Mesendoderm (in vitro differentiated cells): ENCODE measurements at regions not wholly inside any gene's neighbourhood (a gene's known extent, or its start where the extent isn't known, plus 50 kb on each side); places are given as distances from the start of the nearest gene placed in this dataset.

ENCODE experiments used
- DNase-seq: peaks from one replicate; pipeline ENCODE4 v3.0.0; 2013
- H2AK5ac ChIP-seq: 2 replicates; pipeline ENCODE4 v1.6.1; 2013; ENCODE audit warnings: low read length, inconsistent platforms
- H2BK120ac ChIP-seq: 2 replicates; pipeline ENCODE4 v1.6.1; 2013; ENCODE audit warnings: low read depth, mild to moderate bottlenecking, low read length, moderate library complexity, mixed read lengths
- H2BK15ac ChIP-seq: replicated peaks from 2 replicates; pipeline ENCODE4 v1.6.1; 2013; ENCODE audit warnings: low read depth, mild to moderate bottlenecking, moderate library complexity
- H2BK5ac ChIP-seq: 2 replicates; pipeline ENCODE4 v1.6.1; 2013; ENCODE audit warnings: low read length, inconsistent platforms
- H3K18ac ChIP-seq: 2 replicates; pipeline ENCODE4 v1.6.1; 2013; ENCODE audit warnings: mild to moderate bottlenecking, low read length, mixed read lengths
- H3K23ac ChIP-seq: one replicate; pipeline ENCODE4 v1.6.1; 2013; ENCODE audit warnings: low read length
- H3K27ac ChIP-seq: 2 replicates; pipeline ENCODE4 v1.5.1; 2013; ENCODE audit warnings: low read depth, mild to moderate bottlenecking, inconsistent platforms, low read length, moderate library complexity
- H3K27me3 ChIP-seq: 2 replicates; pipeline ENCODE4 v1.6.1; 2013; ENCODE audit warnings: low read length, control low read depth, mild to moderate bottlenecking, inconsistent platforms; ENCODE audit not compliant: insufficient read depth, poor library complexity
- H3K36me3 ChIP-seq: 2 replicates; pipeline ENCODE4 v1.6.1; 2013; ENCODE audit warnings: low read length, inconsistent platforms; ENCODE audit not compliant: control insufficient read depth, insufficient read depth
- H3K4ac ChIP-seq: one replicate; pipeline ENCODE4 v1.6.1; 2013; ENCODE audit warnings: low read depth, mild to moderate bottlenecking, low read length, moderate library complexity
- H3K4me1 ChIP-seq: 2 replicates; pipeline ENCODE4 v1.6.1; 2013; ENCODE audit warnings: low read depth, low read length, inconsistent platforms; ENCODE audit not compliant: control insufficient read depth
- H3K4me2 ChIP-seq: 2 replicates; pipeline ENCODE4 v1.6.1; 2013; ENCODE audit warnings: low read length
- H3K4me3 ChIP-seq: 2 replicates; pipeline ENCODE4 v1.5.1; 2013; ENCODE audit warnings: mild to moderate bottlenecking, low read length
- H3K56ac ChIP-seq: one replicate; pipeline ENCODE4 v1.6.1; 2013; ENCODE audit warnings: low read length
- H3K79me1 ChIP-seq: 2 replicates; pipeline ENCODE4 v1.6.1; 2013; ENCODE audit warnings: low read length, inconsistent platforms
- H3K79me2 ChIP-seq: 2 replicates; pipeline ENCODE4 v1.6.1; 2013; ENCODE audit warnings: mild to moderate bottlenecking, low read length; ENCODE audit not compliant: control insufficient read depth, insufficient read depth
- H3K9ac ChIP-seq: 2 replicates; pipeline ENCODE4 v1.6.1; 2013; ENCODE audit warnings: low read length, inconsistent platforms
- H4K5ac ChIP-seq: one replicate; pipeline ENCODE4 v1.6.1; 2013; ENCODE audit warnings: low read length
- H4K8ac ChIP-seq: one replicate; pipeline ENCODE4 v1.6.1; 2013; ENCODE audit warnings: low read depth, mild to moderate bottlenecking, control low read depth, low read length, moderate library complexity
- WGBS: extraction: QIAGEN DNeasy Blood & Tissue Kit; methylation state at CpG from one replicate; pipeline ENCODE4 v1.1.7; 2013; ENCODE audit warnings: low lambda C conversion rate, missing lambda C conversion rate; ENCODE audit not compliant: insufficient coverage; ENCODE audit errors: extremely low coverage; 5-methylcytosine and 5-hydroxymethylcytosine counted together

- Histone ChIP-seq H3K4me1 (no peaks in the 10 kb centered on the region), H3K56ac (no peak overlapping the region), H3K36me3 (no peaks in the 10 kb centered on the region), H2BK15ac (no peak overlapping the region), H2BK120ac (no peak overlapping the region), H3K4me2 (no peak overlapping the region), H3K23ac (no peak overlapping the region), H4K5ac (no peak overlapping the region), H4K8ac (no peak overlapping the region), H3K9ac (no peak overlapping the region), H3K27me3 (no peaks in the 10 kb centered on the region), H3K27ac (no peak overlapping the region), H3K79me1 (no peaks in the 10 kb centered on the region), H3K4me3 (no peak overlapping the region), H3K18ac (no peak overlapping the region), H2AK5ac (no peak overlapping the region), H3K4ac (no peak overlapping the region), H2BK5ac (no peak overlapping the region), H3K79me2 (no peaks in the 10 kb centered on the region)
- DNase-seq, result no peak
Observed at GRCh38 chr6:48689498-48689897, 578.5 kb upstream of the PTCHD4 start.

DNA sequence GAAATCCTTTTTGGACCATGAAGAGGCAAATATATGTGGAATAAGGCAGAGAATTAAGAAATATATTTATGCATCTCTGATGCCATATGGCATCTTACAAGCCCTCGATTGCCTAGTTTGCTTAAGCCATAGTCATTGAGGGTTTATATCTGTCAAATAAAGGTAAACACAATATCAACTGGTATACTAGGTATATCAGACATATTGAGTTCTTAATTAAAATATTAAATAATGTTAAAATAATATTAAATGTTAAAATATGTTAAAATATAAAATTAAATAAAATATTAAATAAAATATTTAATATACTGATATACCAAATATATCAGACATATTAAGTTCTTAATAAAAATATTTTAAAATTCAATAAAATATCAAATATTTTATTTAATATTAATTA, 567.4 kb upstream of the PTCHD4 start:
- H3K4me1 ChIP-seq, result no peaks in the 10 kb centered on the region
- H3K27me3 ChIP-seq, result no peaks in the 10 kb centered on the region
- no peak overlapping the region for H3K4me2 ChIP-seq
- no peak overlapping the region for H3K23ac ChIP-seq
- no peaks in the 10 kb centered on the region for H3K79me1 ChIP-seq
- H4K5ac ChIP-seq, result no peak overlapping the region
- H3K27ac ChIP-seq, result no peak overlapping the region
- H3K4ac ChIP-seq, result no peak overlapping the region
- H2AK5ac ChIP-seq, result no peak overlapping the region
- WGBS, result no CpG with 5 or more reads among the region's 1 CpG
- H3K56ac ChIP-seq, result no peak overlapping the region
- no peak overlapping the region for H3K9ac ChIP-seq
- no peak overlapping the region for H4K8ac ChIP-seq
- no peak overlapping the region for H3K4me3 ChIP-seq
- H2BK120ac ChIP-seq, result no peak overlapping the region
- no peaks in the 10 kb centered on the region for H3K79me2 ChIP-seq
- no peak overlapping the region for H2BK5ac ChIP-seq
- H3K36me3 ChIP-seq, result no peaks in the 10 kb centered on the region
- no peak overlapping the region for H3K18ac ChIP-seq
- H2BK15ac ChIP-seq, result no peak overlapping the region
- no peak for DNase-seq

DNA sequence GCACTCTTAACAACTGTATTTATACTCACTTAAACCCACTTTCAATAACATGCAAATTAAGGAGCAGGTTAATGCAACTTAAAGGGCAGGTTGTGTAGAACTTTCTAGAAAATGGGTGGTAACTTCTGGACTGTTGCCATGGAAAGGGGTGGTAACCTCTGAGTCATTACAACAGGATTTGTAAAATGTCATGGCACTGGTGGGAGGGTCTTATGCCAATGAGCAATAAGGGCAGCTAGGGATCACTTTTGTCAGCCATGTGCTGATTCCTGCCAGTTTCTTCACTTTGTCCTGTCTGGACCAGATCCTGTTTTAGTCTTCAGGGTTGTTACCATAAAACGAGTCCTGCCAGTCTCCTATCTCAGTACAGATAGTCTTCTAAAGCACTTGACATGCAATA, 560.5 kb upstream of the PTCHD4 start:
- Histone ChIP-seq H4K5ac (no peak overlapping the region), H3K18ac (no peak overlapping the region), H2BK15ac (no peak overlapping the region), H2AK5ac (no peak overlapping the region), H3K27me3 (no peaks in the 10 kb centered on the region), H3K79me2 (no peaks in the 10 kb centered on the region), H3K27ac (no peak overlapping the region), H3K79me1 (no peaks in the 10 kb centered on the region), H3K23ac (no peak overlapping the region), H3K9ac (no peak overlapping the region), H3K4me3 (no peak overlapping the region), H4K8ac (no peak overlapping the region), H3K4ac (no peak overlapping the region), H3K4me2 (no peak overlapping the region), H3K36me3 (no peaks in the 10 kb centered on the region), H3K4me1 (no peaks in the 10 kb centered on the region), H2BK5ac (no peak overlapping the region), H3K56ac (no peak overlapping the region), H2BK120ac (no peak overlapping the region)
- WGBS, result no CpG with 5 or more reads among the region's 1 CpG
- no peak for DNase-seq

GRCh38 chr6:48670546-48670945, 559.5 kb upstream of the PTCHD4 start:
- no peak overlapping the region for H2AK5ac ChIP-seq
- H3K27me3 ChIP-seq, result no peaks in the 10 kb centered on the region

GRCh38 chr6:48667797-48668196, 556.8 kb upstream of the PTCHD4 start:
- Histone ChIP-seq H2BK120ac (no peak overlapping the region), H2BK15ac (no peak overlapping the region), H3K56ac (no peak overlapping the region), H3K4ac (no peak overlapping the region), H3K4me2 (no peak overlapping the region), H4K5ac (no peak overlapping the region), H3K79me2 (no peaks in the 10 kb centered on the region), H3K9ac (no peak overlapping the region), H4K8ac (no peak overlapping the region), H3K18ac (no peak overlapping the region), H2BK5ac (no peak overlapping the region), H2AK5ac (no peak overlapping the region), H3K27me3 (no peaks in the 10 kb centered on the region), H3K36me3 (no peaks in the 10 kb centered on the region), H3K23ac (no peak overlapping the region), H3K27ac (no peak overlapping the region), H3K79me1 (no peaks in the 10 kb centered on the region), H3K4me3 (no peak overlapping the region), H3K4me1 (no peaks in the 10 kb centered on the region)
- no CpG with 5 or more reads among the region's 2 CpGs for WGBS
- no peak for DNase-seq

More at GRCh38 chr6:48670546-48670945, 559.5 kb upstream of the PTCHD4 start:
- H3K56ac ChIP-seq, result no peak overlapping the region
- no peaks in the 10 kb centered on the region for H3K36me3 ChIP-seq
- no peak overlapping the region for H3K4ac ChIP-seq
- H2BK5ac ChIP-seq, result no peak overlapping the region
- H4K5ac ChIP-seq, result no peak overlapping the region
- H2BK120ac ChIP-seq, result no peak overlapping the region
- no peaks in the 10 kb centered on the region for H3K4me1 ChIP-seq
- no CpG with 5 or more reads among the region's 2 CpGs for WGBS
- H3K4me3 ChIP-seq, result no peak overlapping the region
- no peak overlapping the region for H2BK15ac ChIP-seq
- H3K18ac ChIP-seq, result no peak overlapping the region
- H3K27ac ChIP-seq, result no peak overlapping the region
- H3K79me2 ChIP-seq, result no peaks in the 10 kb centered on the region
- H3K9ac ChIP-seq, result no peak overlapping the region
- no peak overlapping the region for H3K23ac ChIP-seq
- no peaks in the 10 kb centered on the region for H3K79me1 ChIP-seq
- H4K8ac ChIP-seq, result no peak overlapping the region
- H3K4me2 ChIP-seq, result no peak overlapping the region
- DNase-seq, result no peak

DNA sequence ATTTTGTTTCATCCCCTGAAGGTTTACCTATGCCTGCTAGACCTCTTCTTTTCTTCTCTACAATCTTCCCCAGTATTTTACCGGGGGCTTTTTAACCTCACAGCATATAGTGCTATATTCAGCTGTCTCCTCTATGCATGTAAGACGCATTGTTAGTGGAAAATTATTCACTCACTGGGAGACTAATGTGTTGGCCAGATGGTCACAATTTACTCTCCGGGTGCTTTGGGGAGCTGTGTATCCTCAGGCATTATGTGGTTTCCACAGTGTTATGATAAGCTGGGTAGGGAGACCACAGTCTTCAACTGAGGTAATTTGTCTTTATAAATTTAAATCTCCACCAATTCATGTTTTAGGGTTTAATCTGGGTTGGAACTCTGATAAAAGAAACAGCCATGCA, 553.8 kb upstream of the PTCHD4 start:
- no peak overlapping the region for H2AK5ac ChIP-seq
- no peaks in the 10 kb centered on the region for H3K27me3 ChIP-seq
- H2BK15ac ChIP-seq, result no peak overlapping the region
- H3K4me1 ChIP-seq, result no peaks in the 10 kb centered on the region
- no peak overlapping the region for H4K8ac ChIP-seq
- H3K4me2 ChIP-seq, result no peak overlapping the region
- no peaks in the 10 kb centered on the region for H3K36me3 ChIP-seq
- no peak overlapping the region for H3K4ac ChIP-seq
- H3K79me2 ChIP-seq, result no peaks in the 10 kb centered on the region
- no peak overlapping the region for H4K5ac ChIP-seq
- no peaks in the 10 kb centered on the region for H3K79me1 ChIP-seq
- H2BK120ac ChIP-seq, result no peak overlapping the region
- WGBS, result no CpG with 5 or more reads among the region's 3 CpGs
- H3K27ac ChIP-seq, result no peak overlapping the region
- no peak overlapping the region for H3K18ac ChIP-seq
- H2BK5ac ChIP-seq, result no peak overlapping the region
- no peak for DNase-seq
- H3K9ac ChIP-seq, result no peak overlapping the region
- no peak overlapping the region for H3K23ac ChIP-seq
- no peak overlapping the region for H3K4me3 ChIP-seq
- no peak overlapping the region for H3K56ac ChIP-seq
